T-cell (primary cell): ENCODE measurements at regions not wholly inside any gene's neighbourhood (a gene's known extent, or its start where the extent isn't known, plus 50 kb on each side); places are given as distances from the start of the nearest gene placed in this dataset.

ENCODE experiments used
- ATAC-seq, 4 experiments: fragments of 200-7000 bp in 3 of 4; fragments of 150-1000 bp in 1 of 4; cut with Tn5 transposase; replicated peaks in 1 of 4; 1 replicate in 3 of 4; 2 replicates in 1 of 4; pipeline ENCODE4 v1.10.0; 2021; ENCODE audit warnings: moderate library complexity in 3 of 4, mild to moderate bottlenecking in 2 of 4, moderate number of reproducible peaks in 1 of 4
- CTCF ChIA-PET, 2 donors: fragments of 300-600 bp; sonication (Branson Sonifier 250); formaldehyde crosslinking; loops; one replicate each; lab custom pipeline; 2022; ENCODE audit warnings: antibody characterized with exemption in 2 of 2; lab: Charles Lee
- POLR2A ChIA-PET, 2 donors: fragments of 300-600 bp; sonication (Branson Sonifier 250); formaldehyde crosslinking; loops; one replicate each; lab custom pipeline; 2022; ENCODE audit warnings: antibody characterized with exemption in 2 of 2; lab: Charles Lee
- DNase-seq, 35 experiments: peaks; one replicate each; pipeline versions ENCODE4 v3.0.0 to v3.0.0-alpha.2; 2013 to 2023
- H3K27ac ChIP-seq: one replicate; pipeline ENCODE4 v1.5.1; 2013; ENCODE audit warnings: low read length
- H3K27me3 ChIP-seq, 2 experiments: replicated peaks in 1 of 2; 1 replicate in 1 of 2; 2 replicates in 1 of 2; pipeline versions ENCODE4 v1.6.1 to v1.7.0; 2013; ENCODE audit warnings: low read length in 1 of 2, mixed read lengths in 1 of 2; ENCODE audit not compliant: control insufficient read depth in 2 of 2, insufficient read depth in 2 of 2; ENCODE audit errors: extremely low read depth in 1 of 2
- H3K36me3 ChIP-seq, 2 donors: 1 replicate in 1 of 2; 2 replicates in 1 of 2; pipeline versions ENCODE4 v1.6.1 to v1.7.0; 2013; ENCODE audit warnings: low read length in 1 of 2; ENCODE audit not compliant: control insufficient read depth in 2 of 2, insufficient read depth in 1 of 2; ENCODE audit errors: extremely low read depth in 1 of 2
- H3K4me1 ChIP-seq, 2 experiments: 1 replicate in 1 of 2; 2 replicates in 1 of 2; pipeline versions ENCODE4 v1.6.1 to v1.7.0; 2013; ENCODE audit warnings: low read length in 2 of 2, mixed read lengths in 1 of 2; ENCODE audit not compliant: insufficient read depth in 2 of 2, control insufficient read depth in 1 of 2; ENCODE audit errors: extremely low read depth in 1 of 2
- H3K4me3 ChIP-seq, 2 donors: 1 replicate in 1 of 2; 2 replicates in 1 of 2; pipeline versions ENCODE4 v1.5.1 to v1.7.0; 2013; ENCODE audit warnings: mild to moderate bottlenecking in 2 of 2, low read length in 1 of 2, moderate library complexity in 1 of 2; ENCODE audit not compliant: control insufficient read depth in 1 of 2; ENCODE audit errors: extremely low read depth in 1 of 2
- H3K9me3 ChIP-seq: 2 replicates; pipeline ENCODE4 v1.7.0; 2013
- H3K27ac Mint-ChIP-seq, 2 donors: one replicate each; pipeline ENCODE4 v1.8.0; 2020 to 2021; ENCODE audit warnings: mild to moderate bottlenecking in 2 of 2, mixed read lengths in 2 of 2
- H3K27me3 Mint-ChIP-seq, 2 donors: one replicate each; pipeline ENCODE4 v1.8.0; 2021 to 2022; ENCODE audit warnings: mixed read lengths in 2 of 2
- H3K36me3 Mint-ChIP-seq: one replicate; pipeline ENCODE4 v1.8.0; 2021; ENCODE audit warnings: mixed read lengths
- H3K4me1 Mint-ChIP-seq, 3 donors: one replicate each; pipeline ENCODE4 v1.8.0; 2020 to 2022; ENCODE audit warnings: mixed read lengths in 3 of 3, mild to moderate bottlenecking in 1 of 3
- H3K4me3 Mint-ChIP-seq, 3 donors: one replicate each; pipeline ENCODE4 v1.8.0; 2020 to 2022; ENCODE audit warnings: mild to moderate bottlenecking in 3 of 3, mixed read lengths in 3 of 3, moderate library complexity in 3 of 3
- H3K9me3 Mint-ChIP-seq, 3 donors: one replicate each; pipeline ENCODE4 v1.8.0; 2020 to 2022; ENCODE audit warnings: mixed read lengths in 3 of 3
- WGBS: methylation state at CpG from one replicate; pipeline ENCODE4 v1.1.5; 2013; ENCODE audit warnings: missing lambda C conversion rate; ENCODE audit not compliant: insufficient coverage; 5-methylcytosine and 5-hydroxymethylcytosine counted together

DNA sequence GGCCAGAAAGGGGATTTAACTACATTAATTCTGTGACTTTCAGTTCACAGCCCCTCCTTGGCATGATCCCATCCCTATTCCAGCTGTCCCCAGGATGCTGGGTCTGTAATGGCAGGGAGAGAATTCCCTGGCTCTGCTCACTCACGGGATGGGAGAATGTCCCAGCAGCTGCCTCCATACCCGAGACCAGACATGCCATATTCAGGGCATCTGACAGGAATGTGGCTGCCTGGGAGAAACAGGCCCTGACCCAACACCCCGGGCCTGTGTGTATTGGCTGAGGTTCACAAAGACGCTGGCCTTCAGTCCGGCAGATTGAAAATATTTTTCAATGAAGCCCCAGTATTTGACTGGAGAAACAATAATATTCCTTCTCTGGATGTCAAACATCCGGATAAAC is 83.6 kb upstream of the SMAD3 start:
- H3K9me3 Mint-ChIP-seq: peaks cover 0 to 6% (median 0%) of the 10 kb centered on the region in 3 donors
- H3K36me3 ChIP-seq: no peaks in the 10 kb centered on the region
- no peaks in the 10 kb centered on the region for H3K9me3 ChIP-seq
- H3K27me3 ChIP-seq: peaks cover 0 to 18% of the 10 kb centered on the region in 2 experiments
- 88% methylated on average over 5 of the region's 6 CpGs for WGBS
- H3K27ac ChIP-seq: no peak overlapping the region
- no peaks in the 10 kb centered on the region for H3K36me3 Mint-ChIP-seq
- H3K27me3 Mint-ChIP-seq: peaks cover 10 to 12% of the 10 kb centered on the region in 2 donors
- no peak overlapping the region for H3K27ac Mint-ChIP-seq
- no peak overlapping the region for H3K4me3 Mint-ChIP-seq
- ATAC-seq: no peak
- no peak for DNase-seq
- POLR2A ChIA-PET: no interaction called here
- CTCF ChIA-PET: no interaction called here
- H3K4me1 ChIP-seq: no peaks in the 10 kb centered on the region
- peaks cover 0 to 4% (median 0%) of the 10 kb centered on the region in 3 donors for H3K4me1 Mint-ChIP-seq
- no peak overlapping the region for H3K4me3 ChIP-seq

DNA sequence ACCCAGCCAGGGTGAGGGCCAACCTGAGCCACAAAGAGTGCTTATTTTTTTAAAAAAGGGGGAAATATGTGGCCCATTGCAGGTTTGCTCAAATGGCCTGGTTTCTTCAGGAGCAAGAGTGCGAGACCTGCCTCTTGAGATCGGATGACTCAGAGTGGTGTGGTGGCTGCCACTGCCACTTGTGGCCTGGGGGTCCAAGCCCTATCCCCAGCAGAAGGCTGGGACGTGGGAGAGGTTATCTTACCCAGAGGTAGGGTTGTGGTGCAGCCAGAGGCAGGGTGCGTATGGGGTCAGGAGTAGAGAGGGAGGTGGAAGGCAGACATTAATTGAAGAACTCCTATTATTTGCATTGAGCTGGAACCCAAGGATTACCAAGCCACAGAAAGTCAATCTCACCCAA is 83.2 kb upstream of the SMAD3 start:
- WGBS: 94% methylated on average over 2 of the region's 4 CpGs
- H3K36me3 ChIP-seq: no peaks in the 10 kb centered on the region
- DNase-seq (no peak), ATAC-seq (no peak)
- peaks cover 0 to 21% of the 10 kb centered on the region in 2 experiments for H3K27me3 ChIP-seq
- no peak overlapping the region for H3K27ac Mint-ChIP-seq
- CTCF ChIA-PET: no interaction called here
- H3K4me3 ChIP-seq: no peak overlapping the region
- H3K4me1 ChIP-seq: no peaks in the 10 kb centered on the region
- H3K4me3 Mint-ChIP-seq: no peak overlapping the region
- H3K27ac ChIP-seq: no peak overlapping the region
- no peaks in the 10 kb centered on the region for H3K36me3 Mint-ChIP-seq
- H3K9me3 ChIP-seq: no peaks in the 10 kb centered on the region
- H3K9me3 Mint-ChIP-seq: peaks cover 0 to 6% (median 0%) of the 10 kb centered on the region in 3 donors
- POLR2A ChIA-PET: no interaction called here
- peaks cover 10 to 12% of the 10 kb centered on the region in 2 donors for H3K27me3 Mint-ChIP-seq
- peaks cover 0 to 4% (median 0%) of the 10 kb centered on the region in 3 donors for H3K4me1 Mint-ChIP-seq

DNA sequence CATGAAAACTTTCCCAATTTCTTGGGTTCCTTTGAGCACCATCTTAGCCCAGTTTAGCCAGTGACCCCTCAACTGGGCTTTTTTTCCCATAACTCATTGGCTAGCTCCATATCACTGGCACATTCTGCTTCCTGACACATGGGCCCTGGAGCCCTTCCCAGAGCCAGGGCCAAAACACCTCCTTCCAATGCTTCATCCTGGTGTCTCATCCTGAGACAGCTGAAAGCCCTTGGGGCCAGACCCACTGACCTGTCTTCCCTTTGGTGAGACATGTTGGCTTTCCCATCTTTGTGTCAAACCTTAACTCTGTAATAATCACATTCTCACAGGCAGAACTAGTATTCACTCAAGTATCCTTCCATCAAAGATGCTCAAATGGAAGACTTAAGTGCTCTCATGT is 82.6 kb upstream of the SMAD3 start:
- Mint-ChIP-seq H3K27ac (no peak overlapping the region), H3K4me1 (peaks cover 0 to 4% (median 0%) of the 10 kb centered on the region in 3 donors)

DNA sequence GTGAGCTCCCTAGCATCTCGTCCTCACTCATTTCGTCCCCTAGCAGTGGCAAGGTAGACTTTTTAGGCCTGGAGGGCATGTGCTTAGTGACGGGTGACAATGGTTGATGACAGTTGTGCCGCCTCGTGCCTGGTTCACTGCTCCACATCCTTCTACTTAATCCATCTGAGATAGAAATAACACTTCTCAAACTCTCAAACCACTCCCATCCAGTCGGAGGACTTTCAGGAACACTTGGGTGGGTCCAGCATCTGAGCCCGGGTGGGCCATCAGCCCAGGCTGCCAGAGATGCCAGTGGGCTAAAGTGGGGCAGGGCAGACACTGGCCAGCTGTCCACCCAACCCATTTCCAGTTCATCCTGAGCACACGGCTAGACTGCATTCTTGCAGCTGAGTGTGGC is 79.7 kb upstream of the SMAD3 start:
- Histone ChIP-seq H3K27me3 (peaks cover 0 to 21% of the 10 kb centered on the region in 2 experiments), H3K9me3 (no peaks in the 10 kb centered on the region), H3K4me3 (no peak overlapping the region), H3K36me3 (no peaks in the 10 kb centered on the region), H3K27ac (no peak overlapping the region), H3K4me1 (no peaks in the 10 kb centered on the region)
- no peak overlapping the region for H3K4me3 Mint-ChIP-seq
- H3K36me3 Mint-ChIP-seq: no peaks in the 10 kb centered on the region
- peaks cover 0 to under 1% (median 0%) of the 10 kb centered on the region in 3 donors for H3K4me1 Mint-ChIP-seq
- peaks cover 0 to 9% (median 6%) of the 10 kb centered on the region in 3 donors for H3K9me3 Mint-ChIP-seq
- DNase-seq: no peak
- H3K27me3 Mint-ChIP-seq: peaks cover 10 to 12% of the 10 kb centered on the region in 2 donors
- CTCF ChIA-PET: no interaction called here
- POLR2A ChIA-PET: no interaction called here
- 96% methylated on average over 4 of the region's 8 CpGs for WGBS
- ATAC-seq: no peak
- no peak overlapping the region for H3K27ac Mint-ChIP-seq

More for the DNA sequence above, 82.6 kb upstream of the SMAD3 start:
- DNase-seq: no peak
- peaks cover 0 to 6% (median 0%) of the 10 kb centered on the region in 3 donors for H3K9me3 Mint-ChIP-seq
- no peak for ATAC-seq
- Histone ChIP-seq H3K9me3 (no peaks in the 10 kb centered on the region), H3K4me3 (no peak overlapping the region), H3K36me3 (no peaks in the 10 kb centered on the region), H3K27ac (no peak overlapping the region), H3K4me1 (no peaks in the 10 kb centered on the region), H3K27me3 (peaks cover 0 to 21% of the 10 kb centered on the region in 2 experiments)
- H3K36me3 Mint-ChIP-seq: no peaks in the 10 kb centered on the region
- peaks cover 10 to 12% of the 10 kb centered on the region in 2 donors for H3K27me3 Mint-ChIP-seq
- no peak overlapping the region for H3K4me3 Mint-ChIP-seq
- ChIA-PET POLR2A (interaction anchor here in 1 of 2 donors (0.7 kb wide), 1 partner anchor 500 kb away, joined by 3 read pairs; no protein-coding TSS in a partner anchor), CTCF (no interaction called here)

DNA sequence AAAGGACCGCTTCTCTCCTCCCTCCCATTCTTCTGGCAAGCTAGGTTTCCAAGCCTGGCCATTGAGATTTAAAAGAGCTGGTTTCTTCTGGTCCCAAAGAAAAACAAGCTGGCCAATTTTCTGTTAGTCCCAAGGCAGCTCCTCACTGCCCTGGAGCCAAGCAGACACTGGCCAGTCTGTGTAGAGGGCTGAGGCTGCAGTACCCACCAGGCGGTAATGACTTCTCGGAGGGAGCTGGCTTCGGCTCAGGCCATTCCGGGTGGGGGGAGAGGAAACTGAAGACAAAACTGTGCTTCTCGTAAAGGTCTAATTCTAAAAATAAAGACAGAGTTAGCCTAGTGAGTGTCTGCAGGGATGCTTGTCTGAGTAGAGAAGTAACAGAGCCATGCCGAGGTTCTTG is 78.5 kb upstream of the SMAD3 start:
- 100% methylated on average over 7 of the region's 7 CpGs for WGBS
- H3K4me1 Mint-ChIP-seq: no peaks in the 10 kb centered on the region

DNA sequence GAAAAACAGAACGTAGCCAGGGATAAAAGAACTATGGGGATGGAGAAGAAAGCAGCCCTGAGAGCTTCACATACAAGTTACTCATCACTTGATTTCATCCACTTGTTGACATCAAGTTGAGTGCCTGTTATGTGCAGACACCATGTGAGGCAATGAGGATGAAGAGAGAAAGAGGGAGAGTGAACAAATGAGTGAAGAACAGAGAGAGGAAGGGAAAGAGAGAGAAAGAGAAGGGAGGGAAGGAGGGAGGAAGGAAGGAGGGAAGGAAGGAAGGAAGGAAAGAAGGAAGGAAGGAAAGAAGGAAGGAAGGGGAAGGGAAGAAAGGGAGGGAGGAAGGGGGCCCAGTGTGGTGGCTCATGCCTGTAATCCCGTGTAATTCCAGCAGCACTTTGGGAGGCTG is 72.3 kb upstream of the SMAD3 start:
- H3K4me3 ChIP-seq: no peak overlapping the region
- H3K36me3 Mint-ChIP-seq: no peaks in the 10 kb centered on the region
- no peaks in the 10 kb centered on the region for H3K4me1 Mint-ChIP-seq
- peaks cover 0 to 9% (median 0%) of the 10 kb centered on the region in 3 donors for H3K9me3 Mint-ChIP-seq
- ATAC-seq: no peak
- H3K4me1 ChIP-seq: no peaks in the 10 kb centered on the region
- no peaks in the 10 kb centered on the region for H3K9me3 ChIP-seq
- no peak for DNase-seq
- H3K27me3 ChIP-seq: no peaks in the 10 kb centered on the region
- H3K27ac Mint-ChIP-seq: no peak overlapping the region
- no peak overlapping the region for H3K4me3 Mint-ChIP-seq
- POLR2A ChIA-PET: no interaction called here
- CTCF ChIA-PET: no interaction called here
- peaks cover 3% of the 10 kb centered on the region in 2 donors for H3K27me3 Mint-ChIP-seq
- H3K27ac ChIP-seq: no peak overlapping the region
- WGBS: 100% methylated on average over 1 of the region's 2 CpGs
- H3K36me3 ChIP-seq: no peaks in the 10 kb centered on the region

More for the DNA sequence above, 78.5 kb upstream of the SMAD3 start:
- no peak overlapping the region for H3K27ac Mint-ChIP-seq
- no peaks in the 10 kb centered on the region for H3K36me3 ChIP-seq
- H3K4me1 ChIP-seq: no peaks in the 10 kb centered on the region
- ChIA-PET POLR2A (no interaction called here), CTCF (no interaction called here)
- DNase-seq (no peak), ATAC-seq (no peak)
- H3K4me3 ChIP-seq: no peak overlapping the region
- no peak overlapping the region for H3K27ac ChIP-seq
- peaks cover 10 to 15% of the 10 kb centered on the region in 2 donors for H3K27me3 Mint-ChIP-seq
- peaks cover 0 to 9% (median 6%) of the 10 kb centered on the region in 3 donors for H3K9me3 Mint-ChIP-seq
- no peak overlapping the region for H3K4me3 Mint-ChIP-seq
- H3K36me3 Mint-ChIP-seq: no peaks in the 10 kb centered on the region
- peaks cover 0 to 21% of the 10 kb centered on the region in 2 experiments for H3K27me3 ChIP-seq
- no peaks in the 10 kb centered on the region for H3K9me3 ChIP-seq
